Esophagus (tissue), 2 donors: ENCODE measurements at regions not wholly inside any gene's neighbourhood (a gene's known extent, or its start where the extent isn't known, plus 50 kb on each side); places are given as distances from the start of the nearest gene placed in this dataset.
"Not testable (repeated sequence)": the region's sequence is repeated elsewhere in the genome, so short reads cannot be mapped to it uniquely, and the experiment has no call there.

ENCODE experiments used
- H3K27ac ChIP-seq, 2 donors: one replicate each; pipeline ENCODE4 v1.5.1; 2013; ENCODE audit warnings: low read depth in 2 of 2, mild to moderate bottlenecking in 2 of 2, inconsistent platforms in 1 of 2, low read length in 1 of 2, moderate library complexity in 1 of 2
- H3K27me3 ChIP-seq, 2 donors: one replicate each; pipeline ENCODE4 v1.6.1; 2013; ENCODE audit warnings: low read length in 2 of 2, control low read depth in 1 of 2, mild to moderate bottlenecking in 1 of 2; ENCODE audit not compliant: insufficient read depth in 2 of 2, control insufficient read depth in 1 of 2
- H3K36me3 ChIP-seq, 2 donors: one replicate each; pipeline ENCODE4 v1.6.1; 2013; ENCODE audit warnings: low read length in 1 of 2; ENCODE audit not compliant: control insufficient read depth in 2 of 2, insufficient read depth in 2 of 2
- H3K4me1 ChIP-seq, 2 donors: one replicate each; pipeline ENCODE4 v1.6.1; 2013; ENCODE audit warnings: low read length in 1 of 2; ENCODE audit not compliant: control insufficient read depth in 2 of 2, insufficient read depth in 2 of 2
- H3K4me3 ChIP-seq, 2 donors: one replicate each; pipeline ENCODE4 v1.5.1; 2013; ENCODE audit warnings: low read length in 2 of 2, mild to moderate bottlenecking in 2 of 2, low read depth in 1 of 2, moderate library complexity in 1 of 2
- H3K9me3 ChIP-seq, 2 donors: one replicate each; pipeline ENCODE4 v1.6.1; 2013; ENCODE audit warnings: mild to moderate bottlenecking in 2 of 2, low read depth in 1 of 2, low read length in 1 of 2, moderate library complexity in 1 of 2; ENCODE audit not compliant: control insufficient read depth in 2 of 2, insufficient read depth in 1 of 2
- whole genome bisulfite sequencing, 2 donors: extraction: QIAGEN DNeasy Blood & Tissue Kit; methylation state at CpG; one replicate each; pipeline ENCODE4 v1.1.7; 2013; 5-methylcytosine and 5-hydroxymethylcytosine counted together
- donor health status: healthy with polysubstance abuse.
- donor health status: Bipolar disorder and iron deficiency.

GRCh38 chr5:21030981-21031380 is 1043.0 kb upstream of the CDH18 start:
- 70 to 71% methylated on average over 4 of the region's 4 CpGs for WGBS, 2 donors
- Histone ChIP-seq H3K9me3 (no peaks in the 10 kb centered on the region), H3K4me1 (no peaks in the 10 kb centered on the region), H3K4me3 (no peak overlapping the region), H3K36me3 (no peaks in the 10 kb centered on the region), H3K27me3 (no peaks in the 10 kb centered on the region), H3K27ac (no peak overlapping the region)

- H3K27me3 ChIP-seq, result no peaks in the 10 kb centered on the region
- 68 to 77% methylated on average over 1 of the region's 1 CpG for WGBS, 2 donors
- H3K9me3 ChIP-seq, result peaks cover 0 to 4% of the 10 kb centered on the region in 2 donors
- H3K4me1 ChIP-seq, result no peaks in the 10 kb centered on the region
- H3K27ac ChIP-seq, result no peak overlapping the region
- no peak overlapping the region for H3K4me3 ChIP-seq
- H3K36me3 ChIP-seq, result no peaks in the 10 kb centered on the region
Measured at GRCh38 chr5:21024966-21025365, 1037.0 kb upstream of the CDH18 start.

- no peaks in the 10 kb centered on the region for H3K4me1 ChIP-seq
- no peaks in the 10 kb centered on the region for H3K36me3 ChIP-seq
- H3K9me3 ChIP-seq, result no peaks in the 10 kb centered on the region
- H3K27ac ChIP-seq, result no peak overlapping the region
- WGBS, 2 donors, result 46 to 47% methylated on average over 2 of the region's 2 CpGs
- no peak overlapping the region for H3K4me3 ChIP-seq
- no peaks in the 10 kb centered on the region for H3K27me3 ChIP-seq
Measured at GRCh38 chr5:21013237-21013636, 1025.2 kb upstream of the CDH18 start.

- H3K4me1 ChIP-seq, result no peaks in the 10 kb centered on the region
- H3K27ac ChIP-seq, result no peak overlapping the region
- H3K4me3 ChIP-seq, result no peak overlapping the region
- no peaks in the 10 kb centered on the region for H3K36me3 ChIP-seq
- no peaks in the 10 kb centered on the region for H3K27me3 ChIP-seq
- no peaks in the 10 kb centered on the region for H3K9me3 ChIP-seq
- WGBS, 2 donors, result 64 to 65% methylated on average over 2 of the region's 2 CpGs
Measured at GRCh38 chr5:21007781-21008180, 1019.8 kb upstream of the CDH18 start.

- H3K27me3 ChIP-seq, H3K4me3 ChIP-seq, H3K27ac ChIP-seq, H3K36me3 ChIP-seq, H3K4me1 ChIP-seq: not testable (repeated sequence)
- WGBS, 2 donors, result 49 to 65% methylated on average over 2 of the region's 2 CpGs
- H3K9me3 ChIP-seq, result peaks cover 6 to 10% of the 10 kb centered on the region in 2 donors
Measured at GRCh38 chr5:20988933-20989332, 1000.9 kb upstream of the CDH18 start.

GRCh38 chr5:20985754-20986153 is 997.8 kb upstream of the CDH18 start:
- Histone ChIP-seq H3K9me3 (peaks cover 3 to 9% of the 10 kb centered on the region in 2 donors), H3K36me3 (no peaks in the 10 kb centered on the region), H3K4me3 (no peak overlapping the region), H3K27ac (no peak overlapping the region), H3K27me3 (no peaks in the 10 kb centered on the region), H3K4me1 (no peaks in the 10 kb centered on the region)
- 74 to 75% methylated on average over 2 of the region's 2 CpGs for WGBS, 2 donors

GRCh38 chr5:20974426-20974825 is 986.4 kb upstream of the CDH18 start:
- H3K36me3 ChIP-seq, result no peaks in the 10 kb centered on the region
- no peak overlapping the region for H3K27ac ChIP-seq
- no peaks in the 10 kb centered on the region for H3K4me1 ChIP-seq
- H3K4me3 ChIP-seq, result no peak overlapping the region
- WGBS, 2 donors, result 72 to 81% methylated on average over 1 of the region's 1 CpG
- H3K9me3 ChIP-seq, result no peaks in the 10 kb centered on the region
- H3K27me3 ChIP-seq, result no peaks in the 10 kb centered on the region

GRCh38 chr5:20972419-20972925 is 984.5 kb upstream of the CDH18 start:
- WGBS, 2 donors, result 19 to 20% methylated on average over 7 of the region's 7 CpGs
- no peak overlapping the region for H3K27ac ChIP-seq
- H3K9me3 ChIP-seq, result no peaks in the 10 kb centered on the region
- H3K27me3 ChIP-seq, result no peaks in the 10 kb centered on the region
- H3K4me1 ChIP-seq, result no peaks in the 10 kb centered on the region
- H3K4me3 ChIP-seq, result no peak overlapping the region
- H3K36me3 ChIP-seq, result no peaks in the 10 kb centered on the region

GRCh38 chr5:20959347-20959746 is 971.3 kb upstream of the CDH18 start:
- Histone ChIP-seq H3K36me3 (no peaks in the 10 kb centered on the region), H3K27ac (no peak overlapping the region)
- 92 to 100% methylated on average over 1 of the region's 1 CpG for WGBS, 2 donors

GRCh38 chr5:20958641-20959040 is 970.6 kb upstream of the CDH18 start:
- Histone ChIP-seq H3K4me1 (no peaks in the 10 kb centered on the region), H3K27ac (no peak overlapping the region), H3K36me3 (no peaks in the 10 kb centered on the region), H3K4me3 (no peak overlapping the region), H3K9me3 (no peaks in the 10 kb centered on the region), H3K27me3 (no peaks in the 10 kb centered on the region)
- 82 to 84% methylated on average over 5 of the region's 5 CpGs for WGBS, 2 donors

More at GRCh38 chr5:20959347-20959746, 971.3 kb upstream of the CDH18 start:
- Histone ChIP-seq H3K27me3 (no peaks in the 10 kb centered on the region), H3K9me3 (no peaks in the 10 kb centered on the region), H3K4me1 (no peaks in the 10 kb centered on the region), H3K4me3 (no peak overlapping the region)
